Transverse colon (tissue), 4 donors: ENCODE measurements at regions not wholly inside any gene's neighbourhood (a gene's known extent, or its start where the extent isn't known, plus 50 kb on each side); places are given as distances from the start of the nearest gene placed in this dataset.

Experiments
- DNase-seq: peaks from one replicate; pipeline ENCODE4 v3.0.0-alpha.2; 2019
- H3K27ac ChIP-seq, 4 donors: fragments of 200-600 bp; sonication (generic); 2 replicates each; pipeline ENCODE4 v1.5.1; 2016 to 2018; ENCODE audit warnings: inconsistent platforms in 4 of 4
- H3K27me3 ChIP-seq: fragments of 200-600 bp; sonication (generic); 2 replicates; pipeline ENCODE4 v1.5.1; 2017; ENCODE audit warnings: inconsistent platforms
- H3K36me3 ChIP-seq, 4 donors: fragments of 200-600 bp; sonication (generic); 2 replicates each; pipeline ENCODE4 v1.5.1; 2017 to 2019; ENCODE audit warnings: inconsistent platforms in 4 of 4
- H3K4me1 ChIP-seq, 4 donors: fragments of 200-600 bp; sonication (generic); 2 replicates each; pipeline ENCODE4 v1.5.1; 2017 to 2020; ENCODE audit warnings: inconsistent platforms in 4 of 4
- H3K4me3 ChIP-seq, 4 donors: fragments of 200-600 bp; sonication (generic); 1 replicate in 1 of 4; 2 replicates in 3 of 4; pipeline versions ENCODE4 v1.5.1 to v1.6.1; 2017 to 2019; ENCODE audit warnings: inconsistent platforms in 4 of 4
- H3K9me3 ChIP-seq, 2 donors: fragments of 200-600 bp; sonication (generic); 2 replicates each; pipeline ENCODE4 v1.5.1; 2017 to 2019; ENCODE audit warnings: inconsistent platforms in 2 of 2
- EP300 ChIP-seq: sonication (generic); formaldehyde crosslinking; IDR thresholded peaks from one replicate; pipeline ENCODE4 v1.6.1; 2017; ENCODE audit warnings: antibody characterized with exemption, low read depth
- POLR2A ChIP-seq: fragments of 450-650 bp; IDR thresholded peaks from one replicate; pipeline ENCODE4 v1.6.1; 2016; ENCODE audit warnings: antibody characterized with exemption, mild to moderate bottlenecking, moderate library complexity
- POLR2AphosphoS5 ChIP-seq, 3 donors: sonication (generic); formaldehyde crosslinking; IDR thresholded peaks; one replicate each; pipeline ENCODE4 v1.6.1; 2016; ENCODE audit warnings: antibody characterized with exemption in 3 of 3
- WGBS, 2 donors: methylation state at CpG; one replicate each; pipeline ENCODE4 v1.1.5; 2018; ENCODE audit warnings: low coverage in 1 of 2; 5-methylcytosine and 5-hydroxymethylcytosine counted together
- in situ Hi-C, 4 donors: fragments of 200-750 bp; cut with MboI; loops; one replicate each; pipeline versions ENCODE4 v1.15.0 to v1.15.1; 2017; ENCODE audit warnings: low sequenced_read_pairs in 3 of 4, low pct_ligation_motif_present in 1 of 4, low pct_unique_long_range_greater_than_20kb in 1 of 4
- intact Hi-C: fragments of 100-400 bp; cut with DNase I; formaldehyde crosslinking; loops from one replicate; pipeline ENCODE4 v1.15.1; 2023; ENCODE audit warnings: low total_unique reads
- TF ChIP-seq, protein P1 (sequence below), 5 experiments: fragments of 200-600 bp in 3 of 5; fragments of 450-650 bp in 2 of 5; sonication (generic) in 3 of 5; IDR thresholded peaks; 1 replicate in 2 of 5; 2 replicates in 3 of 5; pipeline ENCODE4 v1.5.1; 2016 to 2017; ENCODE audit warnings: antibody characterized with exemption in 5 of 5, inconsistent platforms in 3 of 5, mild to moderate bottlenecking in 2 of 5, moderate library complexity in 1 of 5

DNA sequence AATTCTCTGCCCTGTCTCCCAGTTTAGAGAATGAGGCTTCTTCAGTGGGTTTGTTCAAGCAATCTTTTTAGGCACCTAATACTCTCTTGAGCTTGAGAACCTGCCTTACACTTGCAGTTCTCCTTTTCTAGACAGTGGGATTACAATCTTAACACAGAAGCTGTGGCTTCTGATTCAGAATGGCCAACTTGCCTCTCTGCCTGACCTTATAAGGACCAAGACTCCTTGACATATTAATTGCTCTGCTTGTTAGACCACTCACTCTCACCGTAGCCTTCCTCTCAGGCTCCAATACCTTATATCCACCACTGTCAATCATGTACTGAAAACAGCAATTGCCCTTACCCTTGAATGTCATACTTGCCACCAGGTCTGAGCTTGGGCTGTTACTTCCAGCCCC lies 338.7 kb upstream of the MAOA start:
- no peaks in the 10 kb centered on the region for H3K36me3 ChIP-seq
- no peak overlapping the region for H3K27ac ChIP-seq
- intact Hi-C loops, result no loop called here
- TF ChIP-seq, protein P1, sequence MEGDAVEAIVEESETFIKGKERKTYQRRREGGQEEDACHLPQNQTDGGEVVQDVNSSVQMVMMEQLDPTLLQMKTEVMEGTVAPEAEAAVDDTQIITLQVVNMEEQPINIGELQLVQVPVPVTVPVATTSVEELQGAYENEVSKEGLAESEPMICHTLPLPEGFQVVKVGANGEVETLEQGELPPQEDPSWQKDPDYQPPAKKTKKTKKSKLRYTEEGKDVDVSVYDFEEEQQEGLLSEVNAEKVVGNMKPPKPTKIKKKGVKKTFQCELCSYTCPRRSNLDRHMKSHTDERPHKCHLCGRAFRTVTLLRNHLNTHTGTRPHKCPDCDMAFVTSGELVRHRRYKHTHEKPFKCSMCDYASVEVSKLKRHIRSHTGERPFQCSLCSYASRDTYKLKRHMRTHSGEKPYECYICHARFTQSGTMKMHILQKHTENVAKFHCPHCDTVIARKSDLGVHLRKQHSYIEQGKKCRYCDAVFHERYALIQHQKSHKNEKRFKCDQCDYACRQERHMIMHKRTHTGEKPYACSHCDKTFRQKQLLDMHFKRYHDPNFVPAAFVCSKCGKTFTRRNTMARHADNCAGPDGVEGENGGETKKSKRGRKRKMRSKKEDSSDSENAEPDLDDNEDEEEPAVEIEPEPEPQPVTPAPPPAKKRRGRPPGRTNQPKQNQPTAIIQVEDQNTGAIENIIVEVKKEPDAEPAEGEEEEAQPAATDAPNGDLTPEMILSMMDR (IDR thresholded peaks at IDR 0.05), result no peak
- no peak for TF ChIP-seq POLR2A
- no peak for TF ChIP-seq POLR2AphosphoS5 (IDR thresholded peaks at IDR 0.05)
- no peak for TF ChIP-seq EP300
- H3K4me3 ChIP-seq, result no peak overlapping the region
- H3K9me3 ChIP-seq, result no peaks in the 10 kb centered on the region
- in situ Hi-C loops, result no loop called here
- H3K27me3 ChIP-seq, result no peaks in the 10 kb centered on the region
- 57 to 60% methylated on average over 1 of the region's 1 CpG for WGBS, 2 donors
- DNase-seq, result no peak
- no peaks in the 10 kb centered on the region for H3K4me1 ChIP-seq

DNA sequence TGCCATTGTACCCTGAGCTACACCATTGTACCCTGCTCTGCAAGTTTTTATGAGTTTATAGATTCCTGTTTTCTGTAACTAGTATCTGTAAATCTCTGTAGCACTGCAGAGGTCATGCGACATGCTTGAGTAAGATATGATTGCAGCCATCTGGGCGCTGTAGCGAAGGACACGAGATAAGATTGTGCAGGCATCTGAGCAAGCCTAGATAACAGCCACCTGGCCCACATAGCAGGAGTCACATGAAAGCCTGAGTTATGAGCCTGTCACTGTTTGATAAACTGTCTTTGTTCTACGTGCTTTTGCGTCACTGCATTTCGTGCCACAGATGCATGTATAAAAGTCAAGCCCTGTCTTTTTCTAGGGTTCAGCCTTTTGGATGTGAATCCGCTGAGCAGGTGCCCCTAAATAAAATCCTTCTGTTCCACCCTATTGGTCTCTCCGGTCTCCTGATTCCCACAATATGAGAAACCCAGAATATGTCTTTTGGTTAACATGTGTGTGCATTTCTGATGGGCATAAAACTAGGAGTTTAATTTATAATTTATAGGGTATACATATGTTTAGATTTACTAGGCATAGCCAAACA lies 327.6 kb upstream of the MAOA start:
- no peak overlapping the region for H3K4me3 ChIP-seq
- H3K27ac ChIP-seq, result no peak overlapping the region
- WGBS, 2 donors, result 63 to 78% methylated on average over 4 to 9 of the region's 9 CpGs
- in situ Hi-C loops, result loop anchor here in 1 of 4 donors (25.0 kb wide), 1 partner anchor 1541 kb away; no protein-coding TSS in a partner anchor
- TF ChIP-seq POLR2AphosphoS5 (IDR thresholded peaks at IDR 0.05) (no peak), EP300 (no peak), POLR2A (no peak)
- TF ChIP-seq, protein P1 (IDR thresholded peaks at IDR 0.05), result no peak
- H3K27me3 ChIP-seq, result no peaks in the 10 kb centered on the region
- H3K9me3 ChIP-seq, result no peaks in the 10 kb centered on the region
- DNase-seq, result no peak
- H3K36me3 ChIP-seq, result no peaks in the 10 kb centered on the region
- no peaks in the 10 kb centered on the region for H3K4me1 ChIP-seq
- intact Hi-C loops, result no loop called here

DNA sequence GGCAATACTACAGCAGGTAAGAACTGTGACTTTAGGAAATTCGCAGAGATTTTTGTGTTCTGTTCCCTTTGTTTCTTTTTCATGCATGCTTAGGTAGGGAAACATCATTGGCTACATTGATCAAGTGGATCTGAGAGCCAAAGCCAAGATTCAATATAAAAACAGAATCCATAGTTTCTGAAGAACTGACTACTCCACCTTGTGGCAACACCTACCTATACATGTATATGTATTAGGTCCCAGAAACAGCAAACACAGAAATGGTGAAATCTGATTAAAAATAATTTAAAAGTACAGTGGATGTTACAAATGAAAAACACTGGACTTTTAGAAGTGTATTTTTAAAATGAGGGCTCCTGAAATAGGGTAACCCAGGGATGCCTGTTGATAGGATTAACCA lies 322.6 kb upstream of the MAOA start:
- H3K4me1 ChIP-seq, result no peaks in the 10 kb centered on the region
- no peak overlapping the region for H3K4me3 ChIP-seq
- intact Hi-C loops (no loop called here), in situ Hi-C loops (loop anchor here in 1 of 4 donors (25.0 kb wide), 1 partner anchor 1546 kb away; no protein-coding TSS in a partner anchor)
- no peak for DNase-seq
- TF ChIP-seq POLR2A, result no peak
- TF ChIP-seq, protein P1 (IDR thresholded peaks at IDR 0.05), result peak in 3 of 5 experiments; percentile 11 to 29 (median 14)
- no peak overlapping the region for H3K27ac ChIP-seq
- no peaks in the 10 kb centered on the region for H3K9me3 ChIP-seq
- no peaks in the 10 kb centered on the region for H3K27me3 ChIP-seq
- WGBS, 2 donors, result 67 to 71% methylated on average over 1 of the region's 1 CpG
- no peaks in the 10 kb centered on the region for H3K36me3 ChIP-seq

DNA sequence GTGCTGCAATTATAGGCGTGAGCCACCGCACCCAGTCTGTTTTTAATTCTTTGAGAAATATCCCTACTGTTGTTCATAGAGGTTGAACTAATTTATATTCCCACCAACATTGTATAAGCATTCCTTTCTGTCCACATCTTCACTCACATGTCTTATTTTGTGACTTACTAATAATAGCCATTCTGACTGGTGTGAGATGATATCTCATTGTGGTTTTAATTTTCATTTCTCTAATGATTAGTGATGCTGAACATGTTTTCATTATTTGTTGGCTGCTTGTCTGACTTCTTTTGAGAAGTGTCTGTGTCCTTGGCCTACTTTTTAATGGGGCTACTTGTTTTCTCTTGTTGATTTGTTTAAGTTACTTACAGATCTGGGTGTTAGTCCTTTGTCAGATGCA lies 310.9 kb upstream of the MAOA start:
- Histone ChIP-seq H3K4me1 (no peaks in the 10 kb centered on the region), H3K9me3 (no peaks in the 10 kb centered on the region), H3K27ac (no peak overlapping the region), H3K36me3 (no peaks in the 10 kb centered on the region), H3K27me3 (no peaks in the 10 kb centered on the region), H3K4me3 (no peak overlapping the region)
- WGBS, 2 donors, result 82% methylated on average over 2 of the region's 2 CpGs; no CpG with 5 or more reads in 1 of the 2 donors
- no peak for DNase-seq
- in situ Hi-C loops, result loop anchor here in 1 of 4 donors (25.0 kb wide), 1 partner anchor 1558 kb away; no protein-coding TSS in a partner anchor
- TF ChIP-seq, protein P1 (IDR thresholded peaks at IDR 0.05), result no peak
- no peak for TF ChIP-seq POLR2A
- no peak for TF ChIP-seq EP300
- no peak for TF ChIP-seq POLR2AphosphoS5 (IDR thresholded peaks at IDR 0.05)
- intact Hi-C loops, result no loop called here
